D721Med (cell line): ENCODE measurements at regions not wholly inside any gene's neighbourhood (a gene's known extent, or its start where the extent isn't known, plus 50 kb on each side); places are given as distances from the start of the nearest gene placed in this dataset.

Source experiments
- DNase-seq: peaks from one replicate; pipeline ENCODE4 v3.0.0; 2011; ENCODE audit warnings: low spot score; ENCODE audit not compliant: insufficient read length
- FAIRE-seq: peaks from 2 replicates; lab custom pipeline; 2011; peaks lifted over from hg19 to GRCh38; lab: Jason Lieb, UNC
- TF ChIP-seq, protein P1 (sequence below): IDR thresholded peaks from 2 replicates; pipeline ENCODE4 v1.5.1; 2012; ENCODE audit warnings: mild to moderate bottlenecking, control low read depth; ENCODE audit not compliant: insufficient read depth; ENCODE audit errors: missing control alignments

GRCh38 chr2:122669627-122670026, 914.2 kb downstream of the TSN start:
- TF ChIP-seq, protein P1, sequence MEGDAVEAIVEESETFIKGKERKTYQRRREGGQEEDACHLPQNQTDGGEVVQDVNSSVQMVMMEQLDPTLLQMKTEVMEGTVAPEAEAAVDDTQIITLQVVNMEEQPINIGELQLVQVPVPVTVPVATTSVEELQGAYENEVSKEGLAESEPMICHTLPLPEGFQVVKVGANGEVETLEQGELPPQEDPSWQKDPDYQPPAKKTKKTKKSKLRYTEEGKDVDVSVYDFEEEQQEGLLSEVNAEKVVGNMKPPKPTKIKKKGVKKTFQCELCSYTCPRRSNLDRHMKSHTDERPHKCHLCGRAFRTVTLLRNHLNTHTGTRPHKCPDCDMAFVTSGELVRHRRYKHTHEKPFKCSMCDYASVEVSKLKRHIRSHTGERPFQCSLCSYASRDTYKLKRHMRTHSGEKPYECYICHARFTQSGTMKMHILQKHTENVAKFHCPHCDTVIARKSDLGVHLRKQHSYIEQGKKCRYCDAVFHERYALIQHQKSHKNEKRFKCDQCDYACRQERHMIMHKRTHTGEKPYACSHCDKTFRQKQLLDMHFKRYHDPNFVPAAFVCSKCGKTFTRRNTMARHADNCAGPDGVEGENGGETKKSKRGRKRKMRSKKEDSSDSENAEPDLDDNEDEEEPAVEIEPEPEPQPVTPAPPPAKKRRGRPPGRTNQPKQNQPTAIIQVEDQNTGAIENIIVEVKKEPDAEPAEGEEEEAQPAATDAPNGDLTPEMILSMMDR = no peak
- DNase-seq = no peak
- no peak for FAIRE-seq

GRCh38 chr2:122670897-122671296, 915.4 kb downstream of the TSN start:
- no peak for FAIRE-seq
- no peak for DNase-seq
- TF ChIP-seq, protein P1 = no peak

GRCh38 chr2:122680662-122681061, 925.2 kb downstream of the TSN start:
- DNase-seq (no peak), FAIRE-seq (no peak)
- TF ChIP-seq, protein P1 = no peak

GRCh38 chr2:122681626-122682025, 926.2 kb downstream of the TSN start:
- DNase-seq = no peak
- no peak for FAIRE-seq
- TF ChIP-seq, protein P1 = no peak

DNA sequence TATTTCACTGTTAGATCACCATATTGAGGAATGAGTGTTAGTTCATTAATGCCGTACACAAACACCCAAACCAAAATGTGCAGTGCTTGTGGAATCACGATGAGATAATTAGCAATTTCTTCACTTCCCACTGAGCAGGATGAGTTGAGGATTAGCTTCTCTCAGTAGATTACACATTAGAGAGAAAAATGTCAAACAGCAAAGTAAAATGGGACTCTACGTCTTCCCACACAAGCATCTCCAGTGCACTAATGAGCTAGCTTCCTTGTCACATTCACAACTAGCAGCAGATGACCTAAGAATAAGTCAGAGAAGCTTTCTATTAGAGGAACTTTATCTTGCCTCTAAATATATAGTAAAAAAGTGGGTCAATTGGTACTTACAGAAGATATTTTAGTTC, 926.9 kb downstream of the TSN start:
- TF ChIP-seq, protein P1 = no peak
- no peak for FAIRE-seq
- DNase-seq = no peak

GRCh38 chr2:122683018-122683417, 927.6 kb downstream of the TSN start:
- DNase-seq = no peak
- TF ChIP-seq, protein P1 = no peak
- no peak for FAIRE-seq

DNA sequence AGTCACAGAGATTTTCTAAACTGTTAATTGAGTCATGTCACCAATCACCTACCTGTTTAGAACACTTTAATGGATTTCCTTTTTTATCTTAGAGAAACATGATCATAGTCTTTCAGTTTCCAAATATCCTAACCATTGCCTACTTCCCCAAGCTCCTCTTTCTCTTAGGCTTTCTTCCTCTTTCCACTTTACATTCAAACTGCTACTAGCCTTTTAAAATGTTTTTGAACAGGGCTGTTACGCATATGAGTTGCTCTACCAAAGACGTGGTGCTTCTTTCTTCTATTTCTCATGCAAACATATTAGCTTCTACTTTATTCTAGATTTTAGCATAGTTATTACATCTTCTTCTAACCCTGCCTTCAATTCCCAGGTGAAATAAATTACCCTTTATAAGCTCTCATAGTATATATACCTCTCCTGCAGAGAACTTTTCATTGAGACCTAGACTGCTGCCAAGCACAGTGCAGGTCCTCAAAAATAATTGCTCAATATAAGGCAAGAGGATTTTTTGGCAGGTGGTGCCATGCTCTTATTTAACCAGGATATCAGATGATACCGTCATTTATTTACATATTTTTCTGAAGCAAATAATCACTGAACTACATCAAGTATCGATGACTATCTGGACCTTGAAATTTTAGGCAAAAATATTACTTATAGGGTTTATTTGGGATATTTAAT, 937.1 kb downstream of the TSN start:
- DNase-seq = no peak
- TF ChIP-seq, protein P1 = no peak
- FAIRE-seq = no peak
